Lower leg skin (tissue), 3 donors: ENCODE measurements at regions not wholly inside any gene's neighbourhood (a gene's known extent, or its start where the extent isn't known, plus 50 kb on each side); places are given as distances from the start of the nearest gene placed in this dataset.

Experiments used
- POLR2A ChIP-seq, 2 donors: fragments of 450-650 bp; IDR thresholded peaks; one replicate each; pipeline ENCODE4 v1.6.1; 2016 to 2017; ENCODE audit warnings: antibody characterized with exemption in 2 of 2, mild to moderate bottlenecking in 1 of 2, moderate library complexity in 1 of 2
- TF ChIP-seq, protein P1 (sequence below), 3 donors: fragments of 450-650 bp; IDR thresholded peaks; one replicate each; pipeline ENCODE4 v1.5.1; 2016; ENCODE audit warnings: antibody characterized with exemption in 3 of 3, mild to moderate bottlenecking in 3 of 3, moderate library complexity in 2 of 3

- TF ChIP-seq, protein P1, sequence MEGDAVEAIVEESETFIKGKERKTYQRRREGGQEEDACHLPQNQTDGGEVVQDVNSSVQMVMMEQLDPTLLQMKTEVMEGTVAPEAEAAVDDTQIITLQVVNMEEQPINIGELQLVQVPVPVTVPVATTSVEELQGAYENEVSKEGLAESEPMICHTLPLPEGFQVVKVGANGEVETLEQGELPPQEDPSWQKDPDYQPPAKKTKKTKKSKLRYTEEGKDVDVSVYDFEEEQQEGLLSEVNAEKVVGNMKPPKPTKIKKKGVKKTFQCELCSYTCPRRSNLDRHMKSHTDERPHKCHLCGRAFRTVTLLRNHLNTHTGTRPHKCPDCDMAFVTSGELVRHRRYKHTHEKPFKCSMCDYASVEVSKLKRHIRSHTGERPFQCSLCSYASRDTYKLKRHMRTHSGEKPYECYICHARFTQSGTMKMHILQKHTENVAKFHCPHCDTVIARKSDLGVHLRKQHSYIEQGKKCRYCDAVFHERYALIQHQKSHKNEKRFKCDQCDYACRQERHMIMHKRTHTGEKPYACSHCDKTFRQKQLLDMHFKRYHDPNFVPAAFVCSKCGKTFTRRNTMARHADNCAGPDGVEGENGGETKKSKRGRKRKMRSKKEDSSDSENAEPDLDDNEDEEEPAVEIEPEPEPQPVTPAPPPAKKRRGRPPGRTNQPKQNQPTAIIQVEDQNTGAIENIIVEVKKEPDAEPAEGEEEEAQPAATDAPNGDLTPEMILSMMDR (IDR thresholded peaks at IDR 0.05), result no peak
- TF ChIP-seq POLR2A (IDR thresholded peaks at IDR 0.05), result no peak
Observed at GRCh38 chr6:6882592-6882991, 225.2 kb upstream of the RREB1 start.
